GM18507 (cell line): ENCODE measurements at regions not wholly inside any gene's neighbourhood (a gene's known extent, or its start where the extent isn't known, plus 50 kb on each side); places are given as distances from the start of the nearest gene placed in this dataset.
"Not testable (repeated sequence)": the region's sequence is repeated elsewhere in the genome, so short reads cannot be mapped to it uniquely, and the experiment has no call there.

ENCODE experiments used
- DNase-seq: peaks from one replicate; pipeline ENCODE4 v3.0.0; 2011; ENCODE audit warnings: low read depth; ENCODE audit not compliant: insufficient read length; ENCODE audit errors: extremely low spot score
- FAIRE-seq: peaks from 2 replicates; lab custom pipeline; 2011; peaks lifted over from hg19 to GRCh38; lab: Jason Lieb, UNC

DNA sequence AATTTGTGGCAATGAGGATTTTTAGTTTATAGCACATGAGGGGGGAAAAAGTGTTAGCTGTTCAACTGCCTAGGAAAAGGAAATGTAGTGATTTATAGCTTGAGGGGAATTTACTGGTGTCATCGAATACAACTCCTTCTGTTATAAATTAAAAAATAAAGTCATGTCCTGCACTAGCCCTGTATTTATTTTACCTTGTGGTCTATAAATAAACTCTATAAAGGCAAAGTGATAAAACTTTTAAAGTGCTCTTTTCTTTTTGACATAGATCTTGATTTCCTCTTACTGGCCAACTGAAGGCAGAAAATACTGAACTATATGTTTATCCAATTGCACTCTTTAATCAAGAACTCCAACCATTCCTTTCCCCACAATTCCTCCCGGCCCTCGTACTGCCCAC, 672.1 kb upstream of the SLIT2 start:
- DNase-seq (no peak), FAIRE-seq (no peak)

DNA sequence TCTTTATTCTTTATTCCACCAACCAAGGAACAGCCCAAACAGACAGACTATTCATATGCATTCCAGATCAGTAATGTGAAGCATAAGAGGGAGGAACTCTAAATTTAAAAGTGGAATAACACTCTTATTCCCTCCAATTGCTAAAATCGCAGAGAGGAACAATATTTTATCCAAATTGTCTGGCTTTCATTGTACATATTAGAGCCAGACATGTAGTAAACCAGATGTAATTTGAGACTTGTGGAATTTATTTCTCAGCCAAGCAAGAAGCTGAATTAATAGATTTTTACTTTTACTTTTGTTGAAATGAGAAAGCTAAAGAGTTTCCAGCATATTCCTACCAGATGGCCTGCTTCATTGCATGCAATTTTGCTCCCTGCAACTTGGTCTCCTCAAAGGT, 674.6 kb upstream of the SLIT2 start:
- no peak for FAIRE-seq
- DNase-seq: no peak

DNA sequence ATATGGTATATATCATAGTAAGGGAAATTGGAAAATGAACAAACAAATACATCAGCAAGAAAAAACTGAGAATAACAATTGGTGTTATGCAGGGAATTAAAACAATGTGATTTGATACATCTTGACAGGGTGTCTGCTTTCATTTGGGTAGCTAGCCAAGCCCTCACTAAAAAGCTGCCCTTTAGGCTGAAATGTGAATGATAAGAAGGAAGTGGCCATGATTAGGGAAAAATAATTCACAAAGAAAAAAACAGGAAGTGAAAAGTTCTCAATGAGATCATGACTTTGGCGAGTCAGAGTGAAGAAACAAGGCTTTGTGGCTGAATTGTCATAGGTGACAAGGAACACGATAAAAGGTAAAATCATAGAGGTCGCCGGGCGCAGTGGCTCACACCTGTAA, 675.8 kb upstream of the SLIT2 start:
- DNase-seq: no peak
- no peak for FAIRE-seq

DNA sequence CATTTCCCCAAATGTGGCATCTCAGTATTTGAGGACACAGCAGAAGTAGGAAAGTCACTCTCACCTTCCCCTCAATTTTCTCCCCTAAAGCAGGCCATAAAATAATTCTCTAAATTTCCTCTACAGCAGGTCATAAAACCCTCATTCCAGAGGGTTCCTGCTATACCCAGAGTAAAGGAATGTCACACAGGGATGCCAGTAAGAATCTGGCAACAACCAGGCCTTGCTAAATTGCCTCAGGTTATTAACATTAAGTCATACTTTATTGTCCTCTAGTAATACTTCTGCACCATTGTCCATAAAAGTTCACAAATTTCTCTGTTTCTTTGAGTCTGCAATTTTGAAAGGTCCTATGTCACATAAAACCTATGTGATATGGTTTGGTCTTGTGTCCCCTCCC, 685.7 kb upstream of the SLIT2 start:
- FAIRE-seq (no peak), DNase-seq (no peak)

DNA sequence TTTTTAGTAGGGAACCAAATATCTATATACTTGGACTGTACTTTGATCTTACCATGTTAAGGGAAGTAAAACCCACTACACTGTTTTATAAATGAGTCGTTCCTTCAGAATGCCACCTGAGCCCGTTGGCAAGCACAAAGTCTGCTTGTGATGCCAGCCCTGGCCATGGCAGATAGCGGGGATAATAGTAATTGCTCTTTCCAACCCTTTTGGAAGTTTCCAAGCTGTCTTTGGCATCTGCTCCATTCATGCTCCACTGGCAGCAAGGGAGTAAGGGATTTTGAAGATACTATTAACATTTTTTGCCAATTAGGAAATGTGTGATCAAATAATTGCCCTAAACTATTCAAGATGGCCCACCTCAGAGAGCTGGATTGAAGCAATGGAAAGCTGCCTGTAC, 689.2 kb upstream of the SLIT2 start:
- FAIRE-seq (no peak), DNase-seq (no peak)

DNA sequence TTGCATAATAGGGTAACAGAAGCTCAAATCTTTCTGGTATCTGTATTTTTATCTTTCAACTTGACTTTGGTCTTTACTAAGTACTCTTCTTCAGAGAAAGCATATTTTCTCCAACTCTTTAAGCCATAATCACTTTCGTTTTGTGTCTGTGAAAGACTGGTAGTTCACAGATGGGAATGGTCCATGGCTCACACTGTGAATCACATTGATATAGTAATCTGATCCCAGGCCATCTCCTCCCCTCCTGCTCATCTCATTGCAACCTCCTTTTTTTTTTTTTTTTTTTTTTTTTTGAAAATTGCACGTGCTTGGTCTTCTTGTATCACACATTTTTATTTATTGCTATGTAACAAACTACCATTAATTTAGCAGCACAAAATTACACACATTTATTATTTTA, 694.5 kb upstream of the SLIT2 start:
- DNase-seq (no peak), FAIRE-seq (no peak)

DNA sequence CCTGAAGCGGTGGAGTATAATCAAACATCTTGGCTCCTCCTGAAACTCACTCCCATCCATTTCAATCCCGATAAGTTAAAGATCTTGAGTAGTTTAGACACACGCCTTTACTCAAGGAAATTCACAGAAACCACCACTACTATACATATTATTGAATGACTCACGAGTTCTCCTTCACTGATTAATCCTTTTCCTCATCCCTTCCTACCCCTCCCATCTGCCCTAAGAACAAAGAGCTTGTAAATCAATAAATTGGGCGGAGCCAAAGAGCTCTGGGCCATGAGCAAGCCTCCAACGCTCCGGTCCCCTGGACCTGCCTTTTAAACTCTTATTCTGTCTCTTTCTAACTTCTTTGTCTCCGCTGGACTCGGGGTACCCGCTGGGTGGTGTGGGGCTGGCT, 695.4 kb upstream of the SLIT2 start:
- not testable (repeated sequence) for DNase-seq, FAIRE-seq

DNA sequence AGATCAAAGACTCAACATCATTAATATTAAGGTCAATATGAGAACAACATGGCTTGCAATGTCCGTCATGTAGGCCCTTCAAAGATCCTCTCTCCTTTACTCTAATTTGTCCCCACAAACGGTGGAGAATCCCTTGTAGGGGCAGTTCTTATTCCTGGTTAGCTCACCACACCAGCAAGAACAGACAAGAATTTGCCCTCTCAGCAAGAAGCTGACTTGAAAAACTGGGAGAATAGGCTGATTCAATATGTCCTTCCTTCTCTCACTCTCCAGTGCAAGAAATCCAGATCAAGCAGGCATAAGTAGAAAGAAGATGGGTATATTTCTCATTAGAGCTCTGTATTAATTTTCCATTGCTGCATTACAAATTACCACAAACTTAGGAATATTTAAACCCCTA, 704.2 kb upstream of the SLIT2 start:
- FAIRE-seq (no peak), DNase-seq (no peak)

DNA sequence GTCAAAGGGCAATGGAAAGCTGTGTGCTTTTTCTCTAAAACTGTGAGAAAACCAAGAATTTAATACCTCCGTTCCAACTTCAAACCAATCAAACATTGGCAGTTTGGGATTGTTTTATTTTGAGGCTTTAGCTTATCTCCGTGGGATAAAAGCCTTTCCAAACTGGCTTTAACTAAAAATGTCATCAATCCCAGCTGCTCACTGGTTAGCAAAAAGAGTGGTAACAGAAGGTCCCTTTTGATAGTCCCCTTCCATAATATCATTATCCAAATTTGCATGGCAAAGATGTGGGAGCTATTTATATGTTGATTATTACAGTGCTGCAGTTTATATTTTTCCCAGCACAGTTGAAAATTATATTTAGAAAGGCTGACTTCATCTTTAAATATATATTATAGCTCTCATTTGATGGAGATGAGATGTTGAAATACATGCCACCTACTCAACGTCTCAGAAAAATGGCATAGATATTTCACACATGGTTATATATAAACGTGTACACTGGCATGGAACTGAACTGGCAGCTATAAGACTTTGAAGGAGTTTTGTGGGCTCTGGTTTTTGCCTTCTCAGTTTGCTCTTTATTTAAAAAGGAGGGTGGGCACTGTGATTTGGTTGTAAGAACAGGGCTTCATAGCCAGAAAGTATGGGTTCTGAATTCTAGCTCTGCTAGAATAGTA, 707.1 kb upstream of the SLIT2 start:
- DNase-seq: no peak
- no peak for FAIRE-seq

DNA sequence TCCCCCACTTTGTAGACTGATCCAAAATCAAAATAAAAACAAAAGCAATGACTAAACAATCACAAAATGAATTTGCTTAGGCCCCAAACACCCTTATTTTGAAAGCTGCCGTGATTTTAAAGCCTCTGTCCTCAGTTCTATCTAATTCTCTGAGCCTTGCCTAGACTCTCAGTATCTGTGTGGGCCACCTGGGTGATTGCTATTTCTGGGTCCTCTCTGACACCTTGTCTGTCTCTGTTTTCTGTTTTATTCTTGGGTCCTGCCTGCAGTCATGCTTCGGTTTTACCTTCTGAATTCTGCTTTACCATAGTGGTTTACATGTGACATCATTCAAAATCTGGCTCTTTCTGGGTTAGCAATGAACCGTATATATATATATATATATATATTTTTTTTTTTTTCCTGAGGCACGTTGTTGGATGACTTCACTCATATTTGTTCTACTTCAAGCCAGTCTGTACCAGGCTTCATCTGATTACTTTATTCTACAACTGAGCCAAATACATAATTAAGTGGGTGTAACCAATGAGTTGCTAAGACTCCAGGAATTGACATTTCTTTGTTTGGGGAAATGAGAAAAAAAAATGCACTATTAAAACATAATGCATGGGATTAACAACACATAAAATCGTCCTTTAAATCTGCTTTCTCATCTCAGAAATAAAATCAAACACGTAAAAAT, 710.7 kb upstream of the SLIT2 start:
- no peak for DNase-seq
- FAIRE-seq: no peak

DNA sequence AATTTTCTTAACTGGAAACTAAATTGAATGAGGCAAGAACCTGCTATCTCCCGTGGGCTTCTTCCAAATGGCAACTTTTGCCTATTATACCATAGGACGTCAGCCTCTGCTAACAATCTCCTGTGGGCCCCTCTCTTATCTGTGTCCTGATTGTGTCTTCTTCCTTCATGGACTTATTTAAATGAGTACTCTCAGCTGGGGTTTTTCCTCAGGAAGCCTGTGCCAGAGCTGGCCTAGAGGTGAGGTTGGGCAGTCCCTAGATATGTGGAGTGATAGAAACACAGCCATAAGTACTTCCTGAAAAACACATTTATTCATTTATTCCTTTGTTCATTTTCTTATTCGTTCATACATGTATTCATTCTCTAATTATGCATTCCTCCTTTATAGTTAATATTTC, 712.5 kb upstream of the SLIT2 start:
- no peak for FAIRE-seq
- no peak for DNase-seq

DNA sequence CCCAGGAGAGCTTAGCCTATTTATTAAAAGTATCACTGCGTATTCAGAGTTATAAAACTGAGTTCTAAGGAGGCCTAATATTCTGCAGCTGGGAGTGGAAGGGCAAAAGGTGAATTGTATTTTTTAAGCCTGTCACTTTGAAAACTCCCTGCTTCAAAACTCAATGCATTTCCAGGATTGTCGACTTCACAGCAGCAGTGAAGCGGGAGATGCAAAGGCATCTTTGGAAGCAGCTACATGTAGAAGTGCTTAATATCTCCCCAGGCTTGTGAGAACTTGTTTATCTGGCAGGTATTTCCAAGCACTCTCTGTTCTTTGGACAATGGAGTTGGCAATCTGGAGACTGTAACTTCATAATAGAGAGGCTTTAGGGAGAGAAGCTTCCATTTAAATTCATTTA, 717.5 kb upstream of the SLIT2 start:
- FAIRE-seq (no peak), DNase-seq (no peak)

DNA sequence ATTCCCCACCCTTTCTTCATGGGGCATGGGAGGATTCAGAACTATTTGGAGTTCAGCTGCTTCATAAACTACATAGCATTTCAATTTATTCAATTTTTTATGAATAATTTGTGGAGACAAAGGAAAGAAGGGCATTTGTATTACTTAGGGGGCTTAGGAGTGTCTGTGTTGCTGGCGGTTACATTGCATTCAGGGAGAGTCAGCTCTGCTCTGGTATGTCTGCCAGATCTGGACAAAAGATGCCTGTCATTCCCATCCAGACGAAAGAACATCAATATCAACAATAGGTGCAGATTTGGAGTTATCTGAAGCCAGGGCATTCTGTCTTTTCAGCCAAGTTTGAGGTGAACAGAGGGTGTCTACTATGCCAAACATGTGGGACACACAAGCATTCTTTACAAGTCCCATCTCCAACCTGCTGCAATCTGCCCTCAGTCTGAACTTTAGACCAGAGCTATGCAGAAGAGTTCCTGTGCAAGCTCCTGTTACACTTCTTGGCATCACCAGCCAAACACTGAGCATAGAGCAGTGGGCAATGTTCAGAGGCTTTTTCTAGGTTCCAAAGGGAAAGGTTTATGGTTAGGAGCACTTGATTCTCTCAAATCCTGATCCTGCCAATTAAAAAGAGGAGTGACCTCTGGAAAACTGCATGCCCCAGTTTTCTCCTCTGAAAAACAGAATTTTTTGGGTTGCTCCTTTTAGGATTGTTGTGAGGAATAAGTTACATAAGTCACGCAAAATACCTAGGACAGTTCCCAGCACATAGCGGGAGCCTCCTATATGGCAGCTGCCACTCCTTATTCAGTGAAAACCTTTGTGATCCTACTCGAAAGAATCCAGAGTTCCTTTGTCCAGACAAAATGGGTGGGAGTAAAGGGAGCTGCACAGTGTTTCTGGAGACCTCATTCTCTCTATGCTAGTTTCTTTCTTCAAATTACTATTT, 719.5 kb upstream of the SLIT2 start:
- DNase-seq: no peak
- FAIRE-seq: no peak

DNA sequence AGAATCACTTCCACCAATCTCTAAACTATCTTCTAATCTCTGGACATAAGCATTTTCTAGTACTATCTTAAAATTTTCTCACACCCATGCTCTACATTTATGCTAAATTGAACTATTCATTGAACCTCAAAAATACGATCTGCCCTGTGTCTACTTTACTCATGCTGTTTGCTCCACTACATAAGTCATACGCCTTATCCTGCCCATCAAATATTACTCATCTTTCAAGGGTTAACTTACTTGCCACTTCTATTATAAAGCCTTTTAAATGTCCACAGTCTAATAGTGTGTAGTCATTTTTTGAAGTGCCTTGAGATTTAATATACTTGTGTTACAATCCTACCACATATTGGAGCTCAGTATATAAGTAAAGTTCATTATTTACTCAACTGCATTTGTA, 727.7 kb upstream of the SLIT2 start:
- DNase-seq (no peak), FAIRE-seq (no peak)

DNA sequence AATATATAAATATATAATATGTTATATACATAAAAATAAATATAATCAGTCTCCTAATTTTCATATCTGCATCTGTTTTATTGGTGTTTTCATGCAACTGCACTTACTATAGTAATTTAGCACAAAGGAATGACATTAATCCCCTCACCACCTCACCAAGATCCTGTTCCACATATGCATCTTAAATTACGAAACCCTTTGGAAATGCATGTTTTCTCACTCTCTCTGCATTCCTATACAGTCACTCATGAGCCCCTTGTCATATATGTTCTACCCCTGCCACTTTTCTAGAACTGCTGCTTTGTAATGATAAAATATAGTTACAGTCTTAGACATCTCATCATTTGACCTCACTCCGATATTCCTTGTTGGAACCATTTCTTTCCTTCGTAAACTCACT, 728.7 kb upstream of the SLIT2 start:
- no peak for DNase-seq
- no peak for FAIRE-seq

DNA sequence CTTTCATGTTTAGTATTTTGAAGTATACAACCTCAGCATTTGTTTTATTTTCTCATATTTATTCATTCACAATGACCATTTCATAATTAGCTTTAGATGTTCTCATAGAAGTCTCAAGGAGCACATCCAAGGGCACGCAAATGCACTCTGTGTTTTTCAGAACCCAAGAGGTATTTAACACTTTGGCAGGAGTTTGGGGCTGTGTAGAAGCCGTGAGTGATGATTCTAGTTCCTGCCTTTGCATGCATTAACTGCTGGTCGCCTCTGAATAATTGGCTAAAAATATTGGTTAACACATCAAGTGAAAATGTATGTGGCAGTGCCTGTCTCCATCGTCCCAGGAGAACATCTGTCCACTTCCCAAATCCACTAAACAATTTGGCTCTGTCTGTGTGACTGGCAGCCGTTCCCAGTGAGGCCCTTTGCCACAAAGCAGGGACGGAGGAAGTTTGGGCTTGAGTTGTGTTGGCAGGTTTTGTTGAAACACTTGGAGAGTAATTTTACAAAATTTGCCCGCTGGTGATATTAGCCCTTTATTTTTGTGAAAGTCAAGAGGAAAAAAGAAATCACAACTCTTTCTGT, 730.7 kb upstream of the SLIT2 start:
- no peak for DNase-seq
- FAIRE-seq: no peak

DNA sequence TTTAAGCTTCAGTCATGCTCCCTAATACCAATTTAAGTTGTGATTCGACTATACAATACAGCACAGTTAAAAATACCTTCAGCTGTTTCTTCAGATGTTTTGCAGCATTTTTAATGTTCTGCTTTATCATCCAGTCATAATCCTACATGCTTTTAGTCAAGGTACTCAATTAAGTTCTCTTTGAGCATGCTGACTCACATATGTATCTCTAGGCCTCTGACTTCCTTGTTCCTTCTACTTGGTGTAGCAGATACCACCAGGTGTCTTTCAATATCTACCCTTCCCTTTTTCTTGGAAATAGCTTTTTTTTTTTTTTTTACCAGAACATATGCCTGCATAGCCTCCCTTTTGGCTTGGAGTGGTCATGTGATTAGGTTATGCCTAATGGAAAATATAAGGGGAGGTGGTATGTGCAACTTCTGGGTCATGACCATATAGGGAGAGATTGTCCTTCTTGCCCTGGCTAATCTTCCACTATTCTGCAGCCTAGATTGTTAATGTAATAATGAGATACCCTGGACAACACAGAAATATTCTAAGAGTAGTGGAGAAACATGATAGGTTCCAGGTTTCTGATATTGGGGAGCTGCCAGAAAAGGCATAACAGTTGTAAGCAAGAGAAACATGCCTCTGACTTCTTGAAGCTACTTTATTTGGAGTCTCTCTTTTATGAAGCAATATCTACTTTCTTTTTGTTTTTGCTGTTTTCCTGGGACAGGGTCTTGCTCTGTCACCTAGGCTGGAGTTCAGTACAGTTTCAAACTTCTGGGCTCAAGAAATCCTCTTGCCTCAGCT, 737.2 kb upstream of the SLIT2 start:
- DNase-seq (no peak), FAIRE-seq (no peak)

DNA sequence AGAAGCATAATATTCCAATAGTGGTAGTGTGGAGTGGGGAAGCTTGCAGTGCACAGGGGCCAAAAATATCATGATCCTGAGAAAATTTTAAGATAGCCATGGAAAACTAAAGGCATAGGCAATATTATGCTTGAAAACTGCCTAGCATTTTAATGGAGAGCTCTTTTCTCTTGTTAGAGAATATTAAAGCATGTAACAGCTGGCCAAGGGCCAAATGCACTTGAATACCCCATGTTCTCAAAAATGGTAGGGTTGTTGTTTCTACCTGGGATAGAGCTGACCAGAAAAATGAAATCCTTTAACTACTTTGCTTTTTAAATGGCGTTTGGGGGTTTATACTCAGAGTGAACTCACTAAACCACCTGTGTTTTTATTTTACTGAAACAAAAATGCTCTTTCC, 739.6 kb upstream of the SLIT2 start:
- no peak for FAIRE-seq

DNA sequence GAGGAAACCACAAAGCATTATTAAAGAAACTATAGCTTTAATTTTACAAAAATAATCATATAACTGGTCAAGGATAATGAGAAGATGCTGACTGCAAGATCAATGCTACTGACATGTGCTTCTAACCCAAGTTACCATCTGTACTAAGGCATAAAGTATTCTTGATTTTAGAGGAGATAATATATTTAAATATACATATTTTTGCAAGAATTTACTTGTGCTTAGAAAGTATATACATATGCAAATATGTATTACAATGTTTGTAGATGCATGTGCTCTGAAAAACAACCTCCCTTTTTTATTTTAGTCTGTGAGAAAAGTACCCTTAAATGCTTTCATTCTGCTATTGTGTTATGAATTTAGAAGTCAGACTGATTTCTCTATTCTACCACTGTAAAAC, 740.7 kb upstream of the SLIT2 start:
- FAIRE-seq (no peak), DNase-seq (no peak)

More for the DNA sequence above, 739.6 kb upstream of the SLIT2 start:
- no peak for DNase-seq
